ENCODE measurements at regions not wholly inside any gene's neighbourhood (a gene's known extent, or its start where the extent isn't known, plus 50 kb on each side); places are given as distances from the start of the nearest gene placed in this dataset.

DNA sequence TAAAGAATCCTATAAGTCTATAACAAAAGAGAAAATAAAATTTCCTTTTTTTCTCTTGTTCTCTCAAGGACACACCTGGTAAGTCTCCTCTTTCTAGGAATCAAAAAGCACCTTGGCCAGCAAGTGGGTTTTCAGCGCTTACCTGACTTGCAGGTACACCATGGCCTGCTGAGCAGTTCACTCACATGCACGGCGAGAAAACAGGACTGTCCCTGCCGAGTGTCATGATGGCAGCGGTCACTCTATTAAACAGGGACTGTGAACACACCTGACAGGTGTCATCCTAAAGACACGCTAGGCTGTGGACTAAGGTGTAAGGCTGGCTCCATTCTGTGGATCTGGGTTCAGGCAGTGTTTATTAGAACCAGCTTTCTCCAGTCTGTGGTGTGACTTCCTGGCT is 170.2 kb downstream of the TEX29 start:
- TF ChIP-seq, protein P1, sequence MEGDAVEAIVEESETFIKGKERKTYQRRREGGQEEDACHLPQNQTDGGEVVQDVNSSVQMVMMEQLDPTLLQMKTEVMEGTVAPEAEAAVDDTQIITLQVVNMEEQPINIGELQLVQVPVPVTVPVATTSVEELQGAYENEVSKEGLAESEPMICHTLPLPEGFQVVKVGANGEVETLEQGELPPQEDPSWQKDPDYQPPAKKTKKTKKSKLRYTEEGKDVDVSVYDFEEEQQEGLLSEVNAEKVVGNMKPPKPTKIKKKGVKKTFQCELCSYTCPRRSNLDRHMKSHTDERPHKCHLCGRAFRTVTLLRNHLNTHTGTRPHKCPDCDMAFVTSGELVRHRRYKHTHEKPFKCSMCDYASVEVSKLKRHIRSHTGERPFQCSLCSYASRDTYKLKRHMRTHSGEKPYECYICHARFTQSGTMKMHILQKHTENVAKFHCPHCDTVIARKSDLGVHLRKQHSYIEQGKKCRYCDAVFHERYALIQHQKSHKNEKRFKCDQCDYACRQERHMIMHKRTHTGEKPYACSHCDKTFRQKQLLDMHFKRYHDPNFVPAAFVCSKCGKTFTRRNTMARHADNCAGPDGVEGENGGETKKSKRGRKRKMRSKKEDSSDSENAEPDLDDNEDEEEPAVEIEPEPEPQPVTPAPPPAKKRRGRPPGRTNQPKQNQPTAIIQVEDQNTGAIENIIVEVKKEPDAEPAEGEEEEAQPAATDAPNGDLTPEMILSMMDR (IDR thresholded peaks at IDR 0.05): no peak
- no peak for TF ChIP-seq POLR2A (IDR thresholded peaks at IDR 0.05)
- no peak overlapping the region for H3K4me3 ChIP-seq
- no peaks in the 10 kb centered on the region for H3K4me1 ChIP-seq
- no peaks in the 10 kb centered on the region for H3K27me3 ChIP-seq
- no peak overlapping the region for H3K27ac ChIP-seq
- DNase-seq: no peak
- no peaks in the 10 kb centered on the region for H3K36me3 ChIP-seq
- H3K9me3 ChIP-seq: no peaks in the 10 kb centered on the region
- intact Hi-C loops (cut with DNase I; ENCODE audit: low total_unique reads): no loop called here

DNA sequence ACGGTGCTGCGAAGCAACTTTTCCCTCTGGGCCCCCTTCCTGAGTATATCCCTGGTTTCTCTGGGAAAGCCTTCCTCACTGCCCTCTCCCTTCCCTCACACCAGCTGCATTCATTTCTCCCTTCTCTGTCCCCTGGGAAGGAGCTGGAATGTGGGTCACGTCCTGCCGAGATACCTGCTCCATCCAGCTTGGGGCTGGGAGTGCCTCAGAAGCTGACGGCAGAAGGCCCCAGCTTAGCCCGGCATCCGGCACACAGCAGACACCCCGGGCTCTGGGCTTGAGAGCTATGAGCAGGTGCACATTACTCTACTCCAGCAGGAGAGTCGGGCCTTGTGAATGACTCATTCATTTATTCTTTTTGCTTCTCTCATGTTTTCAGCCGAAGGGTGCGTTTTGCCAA is 170.6 kb downstream of the TEX29 start:
- Histone ChIP-seq H3K9me3 (no peaks in the 10 kb centered on the region), H3K27ac (no peak overlapping the region), H3K27me3 (no peaks in the 10 kb centered on the region), H3K36me3 (no peaks in the 10 kb centered on the region), H3K4me3 (no peak overlapping the region), H3K4me1 (no peaks in the 10 kb centered on the region)
- DNase-seq: peak in 1 of 2 donors; percentile 1
- TF ChIP-seq, protein P1 (IDR thresholded peaks at IDR 0.05): no peak
- TF ChIP-seq POLR2A (IDR thresholded peaks at IDR 0.05): no peak
- intact Hi-C loops (cut with DNase I; ENCODE audit: low total_unique reads): no loop called here

DNA sequence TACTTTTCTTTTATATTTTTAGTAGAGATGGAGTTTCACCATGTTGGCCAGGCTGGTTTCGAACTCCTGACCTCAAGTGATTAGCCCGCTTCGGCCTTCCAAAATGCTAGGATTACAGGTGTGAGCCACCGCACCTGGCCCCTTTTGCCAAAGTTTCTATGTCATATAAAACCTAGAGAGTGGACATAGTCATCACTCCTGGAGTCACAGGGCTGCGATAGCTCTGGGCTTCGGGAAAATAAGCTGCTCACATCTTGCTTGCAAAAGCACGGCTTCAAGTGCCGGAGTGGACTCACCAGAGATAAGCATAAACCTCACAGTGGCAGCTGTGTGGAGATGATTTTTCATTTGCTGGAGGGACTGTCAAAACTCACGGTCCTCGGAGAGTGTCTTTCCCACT is 171.2 kb downstream of the TEX29 start:
- intact Hi-C loops (cut with DNase I; ENCODE audit: low total_unique reads): no loop called here
- no peaks in the 10 kb centered on the region for H3K9me3 ChIP-seq
- H3K27me3 ChIP-seq: no peaks in the 10 kb centered on the region
- H3K4me1 ChIP-seq: no peaks in the 10 kb centered on the region
- DNase-seq: peak in 1 of 2 donors; percentile 0
- H3K36me3 ChIP-seq: no peaks in the 10 kb centered on the region
- H3K27ac ChIP-seq: no peak overlapping the region
- no peak overlapping the region for H3K4me3 ChIP-seq
- no peak for TF ChIP-seq POLR2A (IDR thresholded peaks at IDR 0.05)
- TF ChIP-seq, protein P1 (IDR thresholded peaks at IDR 0.05): no peak

DNA sequence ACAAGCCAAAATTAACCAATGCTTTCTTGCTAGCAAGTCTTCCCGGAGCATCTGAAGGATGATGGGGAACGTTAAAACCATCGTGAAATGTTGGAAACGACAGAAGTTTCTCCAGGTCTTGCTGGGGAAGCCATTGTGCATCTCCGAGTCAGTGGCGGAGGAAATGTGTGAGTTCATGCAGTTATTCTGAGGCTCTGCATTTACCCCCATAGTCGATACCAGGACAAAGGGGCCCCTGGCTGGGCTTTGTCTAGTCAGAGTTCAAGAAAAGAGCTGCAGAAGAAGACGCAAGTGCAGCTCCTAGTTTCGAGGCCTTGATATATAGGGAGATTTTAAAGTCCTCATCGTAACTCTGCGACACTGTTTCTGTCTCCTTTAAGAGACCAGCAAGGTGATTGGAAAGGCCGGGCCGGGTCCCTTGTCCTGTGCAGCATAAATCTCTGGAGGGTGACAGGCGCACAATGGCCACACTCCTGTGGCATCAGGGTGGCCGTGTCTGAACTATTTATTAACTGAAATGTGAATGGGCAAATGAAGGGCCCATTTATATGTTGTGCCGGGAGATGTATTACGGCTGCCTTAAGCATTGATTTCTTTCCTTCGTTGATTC is 172.0 kb downstream of the TEX29 start:
- intact Hi-C loops (cut with DNase I; ENCODE audit: low total_unique reads): no loop called here
- no peak for DNase-seq
- Histone ChIP-seq H3K4me1 (no peaks in the 10 kb centered on the region), H3K9me3 (no peaks in the 10 kb centered on the region), H3K4me3 (no peak overlapping the region), H3K36me3 (no peaks in the 10 kb centered on the region), H3K27ac (no peak overlapping the region), H3K27me3 (no peaks in the 10 kb centered on the region)
- TF ChIP-seq POLR2A (IDR thresholded peaks at IDR 0.05): no peak
- TF ChIP-seq, protein P1 (IDR thresholded peaks at IDR 0.05): no peak

DNA sequence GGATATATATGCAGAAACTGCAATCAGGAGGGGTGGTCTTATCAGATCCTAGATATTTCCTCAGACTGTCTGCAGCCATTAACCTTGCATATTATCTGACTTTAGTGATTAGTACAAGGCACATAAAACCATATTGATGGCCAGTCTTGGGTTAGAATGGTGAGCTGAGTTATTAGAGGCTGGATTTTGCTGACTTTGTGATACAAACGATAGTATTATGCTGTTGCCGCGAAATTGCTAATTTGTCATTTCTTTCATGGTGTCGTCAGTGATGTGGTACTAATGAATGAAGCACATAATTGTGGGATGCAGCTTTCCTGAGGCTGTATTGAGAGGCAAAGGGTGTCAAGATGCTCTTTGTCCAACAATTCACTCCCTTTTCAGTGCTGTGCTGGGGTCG is 172.5 kb downstream of the TEX29 start:
- intact Hi-C loops (cut with DNase I; ENCODE audit: low total_unique reads): no loop called here
- TF ChIP-seq POLR2A (IDR thresholded peaks at IDR 0.05): no peak
- TF ChIP-seq, protein P1 (IDR thresholded peaks at IDR 0.05): no peak

More for the DNA sequence above, 172.5 kb downstream of the TEX29 start:
- Histone ChIP-seq H3K9me3 (no peaks in the 10 kb centered on the region), H3K36me3 (no peaks in the 10 kb centered on the region), H3K4me1 (no peaks in the 10 kb centered on the region), H3K27me3 (no peaks in the 10 kb centered on the region), H3K27ac (no peak overlapping the region), H3K4me3 (no peak overlapping the region)
- no peak for DNase-seq

Measured in uterus (tissue), 3 donors.